ENCODE measurements at regions not wholly inside any gene's neighbourhood (a gene's known extent, or its start where the extent isn't known, plus 50 kb on each side); places are given as distances from the start of the nearest gene placed in this dataset.

- TF ChIP-seq CTCF (IDR thresholded peaks at IDR 0.05; ENCODE audit: low read depth, low read length, poor library complexity, severe bottlenecking) (no peak), EZH2phosphoT487 (IDR thresholded peaks at IDR 0.05; ENCODE audit: borderline replicate concordance, low read length) (no peak)
Measured at GRCh38 chr10:128338951-128339350, 212.7 kb upstream of the MKI67 start.

Measured in DOHH2 (cell line).